ENCODE measurements at regions not wholly inside any gene's neighbourhood (a gene's known extent, or its start where the extent isn't known, plus 50 kb on each side); places are given as distances from the start of the nearest gene placed in this dataset.
A peak's percentile ranks its signal among the peaks of the same experiment; 100 is the strongest.

DNA sequence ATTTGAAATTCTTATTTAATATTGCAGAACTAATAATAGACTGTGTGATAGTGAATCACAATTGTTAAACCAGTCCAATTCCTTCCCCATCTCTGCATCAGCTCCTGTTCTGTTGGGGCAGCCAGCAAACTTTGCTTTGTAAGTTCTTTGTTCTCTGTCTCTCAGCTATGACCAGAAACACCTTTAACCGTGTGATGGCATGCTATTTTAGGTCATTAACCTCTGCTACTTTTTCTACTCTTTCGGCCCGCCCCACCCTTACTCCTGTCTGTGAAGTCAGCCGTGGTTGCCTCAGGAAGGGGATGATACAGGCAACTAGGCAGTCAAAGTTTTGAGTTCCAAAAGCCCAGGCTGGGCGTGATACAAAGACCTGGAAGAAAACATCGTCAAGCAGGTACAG lies 51.3 kb upstream of the EGFL6 start:
- Mint-ChIP-seq H3K9me3 (no peaks in the 10 kb centered on the region), H3K4me3 (no peak overlapping the region), H3K27me3 (ENCODE audit: low read depth) (no peaks in the 10 kb centered on the region), H3K4me1 (ENCODE audit: low read depth) (no peaks in the 10 kb centered on the region), H3K27ac (no peak overlapping the region), H3K36me3 (ENCODE audit: low read depth) (no peaks in the 10 kb centered on the region)
- no peak for DNase-seq (ENCODE audit: low spot score)

DNA sequence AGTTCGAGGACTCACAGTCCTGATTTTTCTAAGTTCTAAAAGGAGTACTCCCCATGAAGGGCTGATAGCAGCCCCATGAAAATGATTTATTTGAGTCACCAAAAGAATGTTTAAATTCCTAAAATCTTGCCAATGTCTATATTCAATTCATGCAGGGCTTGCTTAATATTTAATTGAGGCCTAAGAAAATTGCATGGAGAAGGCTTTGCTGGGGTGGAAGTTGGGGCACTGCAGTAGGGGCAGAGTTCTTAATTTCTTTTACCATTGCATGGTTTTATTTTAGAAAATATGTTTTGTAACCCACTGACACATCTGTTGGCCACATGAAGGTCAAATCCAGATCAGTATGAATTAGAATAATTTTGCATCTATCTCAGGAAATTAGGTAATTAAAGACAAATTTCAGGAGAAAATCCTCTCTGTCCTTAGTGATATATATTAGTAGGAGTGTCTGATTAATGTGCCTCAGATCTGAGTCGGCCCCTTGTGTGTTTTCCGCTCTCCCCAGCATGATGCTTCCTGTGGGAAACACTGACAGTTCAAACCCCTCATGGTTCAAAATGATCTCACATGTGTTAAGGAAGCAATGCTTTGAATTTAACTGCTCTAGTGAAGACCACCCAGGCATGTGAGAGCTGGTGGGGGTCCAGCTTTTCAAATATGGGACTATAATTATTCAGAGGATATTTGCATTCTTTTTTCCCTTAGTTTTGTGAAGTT lies 54.0 kb upstream of the EGFL6 start:
- Mint-ChIP-seq H3K4me3 (no peak overlapping the region), H3K27me3 (ENCODE audit: low read depth) (no peaks in the 10 kb centered on the region), H3K27ac (no peak overlapping the region), H3K4me1 (ENCODE audit: low read depth) (peaks cover 4% of the 10 kb centered on the region), H3K36me3 (ENCODE audit: low read depth) (no peaks in the 10 kb centered on the region), H3K9me3 (no peaks in the 10 kb centered on the region)
- DNase-seq (ENCODE audit: low spot score): no peak

GRCh38 chrX:13511944-13512330 lies 57.5 kb upstream of the EGFL6 start:
- Mint-ChIP-seq H3K27ac (no peak overlapping the region), H3K9me3 (no peaks in the 10 kb centered on the region), H3K4me1 (ENCODE audit: low read depth) (peaks cover 4% of the 10 kb centered on the region), H3K27me3 (ENCODE audit: low read depth) (no peaks in the 10 kb centered on the region), H3K36me3 (ENCODE audit: low read depth) (no peaks in the 10 kb centered on the region), H3K4me3 (no peak overlapping the region)
- DNase-seq (ENCODE audit: low spot score): no peak

- H3K36me3 Mint-ChIP-seq (ENCODE audit: low read depth): no peaks in the 10 kb centered on the region
- peaks cover 6% of the 10 kb centered on the region for H3K4me1 Mint-ChIP-seq (ENCODE audit: low read depth)
- H3K27me3 Mint-ChIP-seq (ENCODE audit: low read depth): no peaks in the 10 kb centered on the region
- H3K27ac Mint-ChIP-seq: no peak overlapping the region
- no peak overlapping the region for H3K4me3 Mint-ChIP-seq
- DNase-seq (ENCODE audit: low spot score): no peak
- H3K9me3 Mint-ChIP-seq: no peaks in the 10 kb centered on the region
Measured at GRCh38 chrX:13511241-13511943, 58.0 kb upstream of the EGFL6 start.

DNA sequence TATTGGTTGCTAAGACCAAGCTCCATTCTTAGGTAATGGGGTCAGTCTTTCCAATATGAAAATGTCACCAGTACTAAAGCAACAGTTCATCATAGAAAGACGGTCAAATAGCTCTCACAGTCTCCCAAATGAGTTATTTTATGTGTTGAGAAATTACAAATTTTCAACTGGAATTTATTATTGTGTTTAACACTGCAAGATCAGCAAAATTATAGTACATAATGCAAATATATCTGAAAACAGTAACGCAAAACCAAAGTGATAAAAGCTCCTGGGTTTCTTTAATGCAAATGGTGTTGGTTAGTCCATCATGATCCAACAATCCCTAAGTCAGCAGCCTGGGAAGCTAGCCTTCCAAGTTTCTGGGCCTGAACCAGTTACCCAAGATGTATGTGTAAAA lies 61.5 kb upstream of the EGFL6 start:
- H3K27ac Mint-ChIP-seq: no peak overlapping the region
- H3K9me3 Mint-ChIP-seq: no peaks in the 10 kb centered on the region
- H3K36me3 Mint-ChIP-seq (ENCODE audit: low read depth): no peaks in the 10 kb centered on the region
- H3K4me3 Mint-ChIP-seq: no peak overlapping the region
- H3K4me1 Mint-ChIP-seq (ENCODE audit: low read depth): peaks cover 6% of the 10 kb centered on the region
- no peak for DNase-seq (ENCODE audit: low spot score)
- H3K27me3 Mint-ChIP-seq (ENCODE audit: low read depth): no peaks in the 10 kb centered on the region

DNA sequence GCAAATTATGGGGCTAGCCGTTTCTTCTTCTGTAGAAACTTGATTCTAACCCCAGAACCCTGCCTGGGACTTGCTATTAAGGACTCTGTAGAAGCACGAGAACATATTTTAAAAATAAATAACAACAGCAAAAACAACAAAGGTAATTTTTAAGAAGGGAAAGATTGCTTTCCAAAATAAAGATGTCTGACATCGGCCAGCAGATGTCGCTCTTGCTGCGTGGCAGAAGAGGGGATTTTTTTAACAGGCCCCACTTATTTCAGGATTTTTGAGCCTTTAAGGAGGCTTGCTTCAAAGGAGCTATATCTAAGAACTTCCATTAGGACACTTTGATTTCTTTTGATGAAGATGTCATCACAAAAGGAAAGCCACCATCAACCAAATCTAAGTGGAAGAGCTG lies 62.8 kb upstream of the EGFL6 start:
- Mint-ChIP-seq H3K27ac (no peak overlapping the region), H3K4me1 (ENCODE audit: low read depth) (peaks cover 9% of the 10 kb centered on the region), H3K27me3 (ENCODE audit: low read depth) (no peaks in the 10 kb centered on the region)

GRCh38 chrX:13502590-13502989 lies 66.8 kb upstream of the EGFL6 start:
- H3K4me1 Mint-ChIP-seq (ENCODE audit: low read depth): peaks cover 5% of the 10 kb centered on the region
- H3K4me3 Mint-ChIP-seq: peak overlapping the region; percentile 32
- no peak for DNase-seq (ENCODE audit: low spot score)
- no peaks in the 10 kb centered on the region for H3K27me3 Mint-ChIP-seq (ENCODE audit: low read depth)
- H3K27ac Mint-ChIP-seq: peak overlapping the region; percentile 67
- no peaks in the 10 kb centered on the region for H3K9me3 Mint-ChIP-seq
- no peaks in the 10 kb centered on the region for H3K36me3 Mint-ChIP-seq (ENCODE audit: low read depth)

More for the DNA sequence above, 62.8 kb upstream of the EGFL6 start:
- H3K4me3 Mint-ChIP-seq: no peak overlapping the region
- no peaks in the 10 kb centered on the region for H3K36me3 Mint-ChIP-seq (ENCODE audit: low read depth)
- DNase-seq (ENCODE audit: low spot score): peak; percentile 4
- no peaks in the 10 kb centered on the region for H3K9me3 Mint-ChIP-seq

DNA sequence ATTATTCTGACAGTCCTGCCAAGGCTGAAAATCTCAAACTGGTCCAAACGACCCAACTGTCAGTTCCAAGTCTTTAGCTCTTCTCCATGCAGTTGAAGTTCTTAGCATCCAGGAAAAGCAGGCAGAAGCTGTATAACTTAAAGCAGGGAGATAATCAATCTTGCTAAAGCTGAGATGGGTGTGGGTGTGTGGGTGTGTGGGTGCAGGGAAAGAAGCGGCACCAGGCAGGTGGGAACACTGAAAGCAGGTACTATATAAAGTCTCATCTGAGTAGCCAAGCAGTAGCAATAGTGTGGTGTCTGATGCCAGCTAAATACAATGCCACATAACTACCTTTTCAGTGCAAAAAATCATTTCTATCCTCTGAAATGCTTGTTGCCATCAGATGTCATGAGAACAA lies 69.7 kb upstream of the EGFL6 start:
- Mint-ChIP-seq H3K4me1 (ENCODE audit: low read depth) (peaks cover 4% of the 10 kb centered on the region), H3K27ac (no peak overlapping the region), H3K9me3 (no peaks in the 10 kb centered on the region), H3K27me3 (ENCODE audit: low read depth) (no peaks in the 10 kb centered on the region), H3K36me3 (ENCODE audit: low read depth) (no peaks in the 10 kb centered on the region), H3K4me3 (no peak overlapping the region)
- no peak for DNase-seq (ENCODE audit: low spot score)

GRCh38 chrX:13498238-13498637 lies 71.2 kb upstream of the EGFL6 start:
- Mint-ChIP-seq H3K27ac (no peak overlapping the region), H3K9me3 (no peaks in the 10 kb centered on the region), H3K4me1 (ENCODE audit: low read depth) (peaks cover 4% of the 10 kb centered on the region), H3K27me3 (ENCODE audit: low read depth) (no peaks in the 10 kb centered on the region), H3K36me3 (ENCODE audit: low read depth) (no peaks in the 10 kb centered on the region), H3K4me3 (no peak overlapping the region)
- no peak for DNase-seq (ENCODE audit: low spot score)

GRCh38 chrX:13495232-13495631 lies 74.2 kb upstream of the EGFL6 start:
- no peaks in the 10 kb centered on the region for H3K9me3 Mint-ChIP-seq
- H3K4me1 Mint-ChIP-seq (ENCODE audit: low read depth): no peaks in the 10 kb centered on the region
- H3K36me3 Mint-ChIP-seq (ENCODE audit: low read depth): no peaks in the 10 kb centered on the region
- H3K27ac Mint-ChIP-seq: no peak overlapping the region
- H3K27me3 Mint-ChIP-seq (ENCODE audit: low read depth): no peaks in the 10 kb centered on the region
- no peak overlapping the region for H3K4me3 Mint-ChIP-seq
- no peak for DNase-seq (ENCODE audit: low spot score)

DNA sequence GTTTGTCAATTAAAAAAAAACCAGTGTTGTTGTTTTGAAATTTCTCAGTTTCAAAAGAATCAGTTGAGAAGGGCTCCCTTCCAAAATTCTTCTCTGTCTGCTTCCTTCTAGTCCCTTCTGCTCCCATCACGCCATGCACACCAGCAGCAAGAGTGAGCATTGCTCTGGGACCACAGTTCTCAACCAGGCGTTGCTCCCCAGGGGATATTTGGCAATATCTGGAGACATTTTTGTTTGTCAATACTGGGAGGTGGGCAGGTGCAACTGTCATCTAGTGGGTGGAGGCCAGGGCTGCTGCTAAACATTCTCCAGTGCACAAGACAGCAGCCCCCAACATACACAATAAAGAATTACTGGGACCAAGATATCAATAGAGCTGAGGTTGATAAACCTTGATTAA lies 74.8 kb upstream of the EGFL6 start:
- no peak for DNase-seq (ENCODE audit: low spot score)
- Mint-ChIP-seq H3K4me3 (no peak overlapping the region), H3K9me3 (no peaks in the 10 kb centered on the region), H3K27ac (no peak overlapping the region), H3K36me3 (ENCODE audit: low read depth) (no peaks in the 10 kb centered on the region), H3K27me3 (ENCODE audit: low read depth) (no peaks in the 10 kb centered on the region), H3K4me1 (ENCODE audit: low read depth) (no peaks in the 10 kb centered on the region)

- no peaks in the 10 kb centered on the region for H3K27me3 Mint-ChIP-seq (ENCODE audit: low read depth)
- no peaks in the 10 kb centered on the region for H3K36me3 Mint-ChIP-seq (ENCODE audit: low read depth)
- no peak overlapping the region for H3K4me3 Mint-ChIP-seq
Measured at GRCh38 chrX:13493659-13494058, 75.7 kb upstream of the EGFL6 start.

GRCh38 chrX:13492286-13492685 lies 77.1 kb upstream of the EGFL6 start:
- Mint-ChIP-seq H3K36me3 (ENCODE audit: low read depth) (no peaks in the 10 kb centered on the region), H3K9me3 (no peaks in the 10 kb centered on the region), H3K27ac (no peak overlapping the region), H3K27me3 (ENCODE audit: low read depth) (no peaks in the 10 kb centered on the region), H3K4me1 (ENCODE audit: low read depth) (peaks cover 9% of the 10 kb centered on the region), H3K4me3 (no peak overlapping the region)
- DNase-seq (ENCODE audit: low spot score): no peak

More at GRCh38 chrX:13493659-13494058, 75.7 kb upstream of the EGFL6 start:
- H3K9me3 Mint-ChIP-seq: no peaks in the 10 kb centered on the region
- peaks cover 2% of the 10 kb centered on the region for H3K4me1 Mint-ChIP-seq (ENCODE audit: low read depth)
- H3K27ac Mint-ChIP-seq: no peak overlapping the region
- DNase-seq (ENCODE audit: low spot score): no peak

DNA sequence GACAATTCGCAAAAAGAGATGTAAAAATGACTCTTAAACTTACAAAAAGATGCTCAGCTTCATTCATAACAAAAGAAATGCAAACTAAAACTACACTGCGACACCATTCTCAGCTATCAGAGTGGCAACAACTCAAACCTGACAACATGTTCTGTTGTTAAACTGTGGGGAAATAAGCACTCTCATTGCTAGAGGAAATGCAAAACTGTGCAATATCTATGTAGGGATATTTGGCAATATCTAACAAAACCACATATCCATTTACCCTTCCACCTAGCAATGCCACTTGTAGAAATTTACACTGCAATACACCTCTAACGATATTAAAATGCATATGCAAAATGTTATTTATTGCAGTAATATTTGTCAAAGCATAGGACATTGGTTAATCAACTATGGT lies 78.3 kb upstream of the EGFL6 start:
- no peak for DNase-seq (ENCODE audit: low spot score)
- no peak overlapping the region for H3K27ac Mint-ChIP-seq
- no peaks in the 10 kb centered on the region for H3K36me3 Mint-ChIP-seq (ENCODE audit: low read depth)
- no peaks in the 10 kb centered on the region for H3K9me3 Mint-ChIP-seq
- H3K4me1 Mint-ChIP-seq (ENCODE audit: low read depth): peaks cover 13% of the 10 kb centered on the region
- H3K27me3 Mint-ChIP-seq (ENCODE audit: low read depth): no peaks in the 10 kb centered on the region
- no peak overlapping the region for H3K4me3 Mint-ChIP-seq

GRCh38 chrX:13489454-13489853 lies 79.9 kb upstream of the EGFL6 start:
- Mint-ChIP-seq H3K27me3 (ENCODE audit: low read depth) (no peaks in the 10 kb centered on the region), H3K27ac (no peak overlapping the region), H3K36me3 (ENCODE audit: low read depth) (no peaks in the 10 kb centered on the region), H3K4me3 (no peak overlapping the region), H3K4me1 (ENCODE audit: low read depth) (peaks cover 17% of the 10 kb centered on the region), H3K9me3 (no peaks in the 10 kb centered on the region)
- DNase-seq (ENCODE audit: low spot score): no peak

Measured in T-helper 2 cell treated with Interferon-gamma antibody and Interleukin-4, amounts not matched to agents 5 μg/mL and 100 μg/mL, for 36 hours (primary cell).